Hepatocyte (in vitro differentiated cells): ENCODE measurements at regions not wholly inside any gene's neighbourhood (a gene's known extent, or its start where the extent isn't known, plus 50 kb on each side); places are given as distances from the start of the nearest gene placed in this dataset.

Experiments used
- DNase-seq: peaks from one replicate; pipeline ENCODE4 v3.0.0-alpha.2; 2016; ENCODE audit warnings: low spot score
- H2AFZ ChIP-seq: fragments of 200-600 bp; sonication (generic); 2 replicates; pipeline ENCODE4 v1.6.0; 2016; ENCODE audit warnings: antibody characterized with exemption, mild to moderate bottlenecking
- H3K27ac ChIP-seq: fragments of 200-600 bp; sonication (generic); 2 replicates; pipeline ENCODE4 v1.5.1; 2016; ENCODE audit warnings: mild to moderate bottlenecking
- H3K27me3 ChIP-seq: fragments of 200-600 bp; sonication (generic); 2 replicates; pipeline ENCODE4 v1.6.1; 2016
- H3K36me3 ChIP-seq: fragments of 200-600 bp; sonication (generic); replicated peaks from 2 replicates; pipeline ENCODE4 v1.5.1; 2016; ENCODE audit warnings: low read depth; ENCODE audit not compliant: insufficient read depth
- H3K4me1 ChIP-seq: fragments of 200-600 bp; sonication (generic); 2 replicates; pipeline ENCODE4 v1.5.1; 2016; ENCODE audit warnings: mild to moderate bottlenecking, moderate library complexity; ENCODE audit not compliant: insufficient read depth
- H3K4me2 ChIP-seq: fragments of 200-600 bp; sonication (generic); 2 replicates; pipeline ENCODE4 v1.6.0; 2016
- H3K4me3 ChIP-seq: fragments of 200-600 bp; sonication (generic); 2 replicates; pipeline ENCODE4 v1.5.1; 2016; ENCODE audit warnings: mild to moderate bottlenecking
- H3K79me2 ChIP-seq: fragments of 200-600 bp; sonication (generic); 2 replicates; pipeline ENCODE4 v1.6.0; 2017; ENCODE audit warnings: mild to moderate bottlenecking
- H3K9me2 ChIP-seq: fragments of 200-600 bp; sonication (generic); replicated peaks from 2 replicates; pipeline ENCODE4 v1.6.0; 2017; ENCODE audit warnings: mild to moderate bottlenecking; ENCODE audit not compliant: insufficient read depth
- H3K9me3 ChIP-seq: fragments of 200-600 bp; sonication (generic); 2 replicates; pipeline ENCODE4 v1.5.1; 2016; ENCODE audit warnings: low read depth, mild to moderate bottlenecking
- H4K20me1 ChIP-seq: fragments of 200-600 bp; sonication (generic); 2 replicates; pipeline ENCODE4 v1.6.0; 2016; ENCODE audit warnings: mild to moderate bottlenecking; ENCODE audit not compliant: insufficient read depth, poor library complexity, severe bottlenecking
- CTCF ChIP-seq: fragments of 200-600 bp; sonication (generic); IDR thresholded peaks from 2 replicates; pipeline ENCODE4 v1.5.1; 2016; ENCODE audit warnings: antibody characterized with exemption, mild to moderate bottlenecking; ENCODE audit not compliant: poor library complexity
- EZH2 ChIP-seq: fragments of 200-600 bp; sonication (generic); IDR thresholded peaks from 2 replicates; pipeline ENCODE4 v1.6.1; 2016; ENCODE audit warnings: antibody characterized with exemption, mild to moderate bottlenecking, borderline replicate concordance
- EZH2phosphoT487 ChIP-seq: fragments of 200-600 bp; sonication (generic); IDR thresholded peaks from one replicate; pipeline ENCODE4 v1.6.1; 2018; ENCODE audit warnings: antibody characterized with exemption, mild to moderate bottlenecking, low read depth, moderate library complexity; ENCODE audit not compliant: unreplicated experiment, severe bottlenecking
- WGBS: methylation state at CpG from one replicate; pipeline ENCODE4 v1.1.6; 2016; ENCODE audit warnings: low lambda C conversion rate; ENCODE audit errors: missing lambda C conversion rate; 5-methylcytosine and 5-hydroxymethylcytosine counted together

- H4K20me1 ChIP-seq: no peaks in the 10 kb centered on the region
- no peak for DNase-seq
- no peak overlapping the region for H3K4me3 ChIP-seq
- H3K79me2 ChIP-seq: no peaks in the 10 kb centered on the region
- H3K4me1 ChIP-seq: no peaks in the 10 kb centered on the region
- no peaks in the 10 kb centered on the region for H3K9me2 ChIP-seq
- H3K27me3 ChIP-seq: no peaks in the 10 kb centered on the region
- no peaks in the 10 kb centered on the region for H3K9me3 ChIP-seq
- no peak overlapping the region for H3K4me2 ChIP-seq
- H2AFZ ChIP-seq: no peak overlapping the region
- WGBS: 81% methylated on average over 3 of the region's 4 CpGs
- H3K27ac ChIP-seq: no peak overlapping the region
- no peak for TF ChIP-seq EZH2phosphoT487
- TF ChIP-seq EZH2: no peak
- TF ChIP-seq CTCF: no peak
- no peaks in the 10 kb centered on the region for H3K36me3 ChIP-seq
Measured at GRCh38 chr6:137998461-137999019, 108.7 kb downstream of the PERP start.

GRCh38 chr6:137999815-138000214 lies 107.4 kb downstream of the PERP start:
- Histone ChIP-seq H4K20me1 (no peaks in the 10 kb centered on the region), H2AFZ (no peak overlapping the region), H3K36me3 (no peaks in the 10 kb centered on the region), H3K79me2 (no peaks in the 10 kb centered on the region), H3K9me3 (no peaks in the 10 kb centered on the region), H3K27ac (no peak overlapping the region), H3K4me2 (no peak overlapping the region), H3K4me1 (no peaks in the 10 kb centered on the region), H3K4me3 (no peak overlapping the region), H3K9me2 (no peaks in the 10 kb centered on the region), H3K27me3 (no peaks in the 10 kb centered on the region)
- TF ChIP-seq CTCF: no peak
- TF ChIP-seq EZH2phosphoT487: no peak
- no peak for TF ChIP-seq EZH2
- 79% methylated on average over 5 of the region's 5 CpGs for WGBS
- DNase-seq: no peak

GRCh38 chr6:138000941-138001340 lies 106.3 kb downstream of the PERP start:
- Histone ChIP-seq H3K9me3 (no peaks in the 10 kb centered on the region), H3K4me1 (no peaks in the 10 kb centered on the region), H3K4me3 (no peak overlapping the region), H3K27me3 (no peaks in the 10 kb centered on the region), H2AFZ (no peak overlapping the region), H3K27ac (no peak overlapping the region), H4K20me1 (no peaks in the 10 kb centered on the region), H3K79me2 (no peaks in the 10 kb centered on the region), H3K9me2 (no peaks in the 10 kb centered on the region), H3K4me2 (no peak overlapping the region), H3K36me3 (no peaks in the 10 kb centered on the region)
- TF ChIP-seq EZH2phosphoT487 (no peak), CTCF (no peak), EZH2 (no peak)
- no peak for DNase-seq

- H3K4me1 ChIP-seq: no peaks in the 10 kb centered on the region
- peak; percentile 72 for DNase-seq
- H3K79me2 ChIP-seq: no peaks in the 10 kb centered on the region
- no peaks in the 10 kb centered on the region for H3K27me3 ChIP-seq
- H3K36me3 ChIP-seq: no peaks in the 10 kb centered on the region
- no peak overlapping the region for H2AFZ ChIP-seq
- H4K20me1 ChIP-seq: no peaks in the 10 kb centered on the region
- no peaks in the 10 kb centered on the region for H3K9me2 ChIP-seq
- peak; percentile 94 for TF ChIP-seq CTCF
- no peak for TF ChIP-seq EZH2phosphoT487
- no peak overlapping the region for H3K4me2 ChIP-seq
- whole genome bisulfite sequencing: 18% methylated on average over 6 of the region's 6 CpGs
- H3K4me3 ChIP-seq: no peak overlapping the region
- H3K27ac ChIP-seq: no peak overlapping the region
- no peaks in the 10 kb centered on the region for H3K9me3 ChIP-seq
Measured at GRCh38 chr6:138001750-138002349, 105.4 kb downstream of the PERP start.
